HCT116 (cell line): ENCODE measurements at regions not wholly inside any gene's neighbourhood (a gene's known extent, or its start where the extent isn't known, plus 50 kb on each side); places are given as distances from the start of the nearest gene placed in this dataset.

Experiments used
- CEBPB ChIP-seq: IDR thresholded peaks from 2 replicates; pipeline ENCODE4 v1.6.1; 2012; ENCODE audit warnings: low read depth
- EZH2 ChIP-seq: fragments of 200-600 bp; sonication (generic); IDR thresholded peaks from 2 replicates; pipeline ENCODE4 v1.6.1; 2017; ENCODE audit warnings: antibody characterized with exemption, mixed run types
- POLR2A ChIP-seq: IDR thresholded peaks from 2 replicates; pipeline ENCODE4 v1.7.0; 2011; ENCODE audit warnings: borderline replicate concordance; ENCODE audit not compliant: insufficient read depth, insufficient read length; ENCODE audit errors: extremely low read depth
- POLR2AphosphoS5 ChIP-seq: IDR thresholded peaks from 2 replicates; pipeline ENCODE4 v1.6.1; 2011; ENCODE audit warnings: mild to moderate bottlenecking, low read depth, low read length, moderate library complexity
- RAD21 ChIP-seq: IDR thresholded peaks from 2 replicates; pipeline ENCODE4 v1.6.1; 2012; ENCODE audit warnings: low read depth, mild to moderate bottlenecking
- REST ChIP-seq: IDR thresholded peaks from 2 replicates; pipeline ENCODE4 v1.6.1; 2012; ENCODE audit warnings: low read depth
- SIN3A ChIP-seq: IDR thresholded peaks from 2 replicates; pipeline ENCODE4 v1.6.1; 2012; ENCODE audit warnings: low read depth
- YY1 ChIP-seq: IDR thresholded peaks from 2 replicates; pipeline ENCODE4 v1.6.1; 2011; ENCODE audit warnings: low read length, low read depth, moderate library complexity, mild to moderate bottlenecking; ENCODE audit not compliant: insufficient replicate concordance; ENCODE audit errors: extremely low read depth
- ZFX ChIP-seq: fragments of 450-650 bp; IDR thresholded peaks from 2 replicates; pipeline ENCODE4 v1.6.1; 2017
- TF ChIP-seq, protein P1 (sequence below), 3 experiments: fragments of 200-600 bp in 1 of 3; sonication (generic) in 1 of 3; IDR thresholded peaks in 2 of 3; conservative IDR thresholded peaks in 1 of 3; 2 replicates each; pipeline ENCODE4 v1.5.1; 2012 to 2017; ENCODE audit warnings: low read depth in 2 of 3, low read length in 2 of 3, antibody characterized with exemption in 1 of 3, borderline replicate concordance in 1 of 3, control low read depth in 1 of 3, mild to moderate bottlenecking in 1 of 3, mixed read lengths in 1 of 3, mixed run types in 1 of 3, moderate library complexity in 1 of 3; ENCODE audit not compliant: insufficient read depth in 1 of 3
- TF ChIP-seq, protein P2 (sequence below): IDR thresholded peaks from 2 replicates; pipeline ENCODE4 v1.6.1; 2012

DNA sequence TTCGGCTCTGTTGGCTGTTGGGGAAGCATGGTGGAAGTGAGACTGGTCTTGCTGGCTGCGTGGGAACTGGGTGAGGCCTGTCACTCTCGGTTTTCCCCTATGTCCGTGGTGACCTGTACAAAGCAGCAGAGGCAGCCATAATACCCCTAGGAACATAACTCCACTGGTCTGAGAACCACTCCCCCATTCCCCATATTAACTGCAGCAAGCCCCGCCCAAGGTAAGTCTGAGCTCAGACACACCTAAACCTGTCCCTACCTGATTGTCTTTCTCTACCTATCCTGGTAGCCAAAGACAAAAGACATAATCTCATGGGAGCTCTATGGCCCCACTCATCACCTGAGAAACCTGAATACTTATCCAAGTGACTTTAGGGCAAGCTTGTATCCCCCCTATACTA is 156.3 kb upstream of the PHACTR1 start:
- TF ChIP-seq EZH2 (no peak), CEBPB (no peak), YY1 (no peak), RAD21 (no peak), POLR2A (no peak), REST (no peak), SIN3A (no peak), POLR2AphosphoS5 (no peak), ZFX (no peak)
- TF ChIP-seq, protein P1, sequence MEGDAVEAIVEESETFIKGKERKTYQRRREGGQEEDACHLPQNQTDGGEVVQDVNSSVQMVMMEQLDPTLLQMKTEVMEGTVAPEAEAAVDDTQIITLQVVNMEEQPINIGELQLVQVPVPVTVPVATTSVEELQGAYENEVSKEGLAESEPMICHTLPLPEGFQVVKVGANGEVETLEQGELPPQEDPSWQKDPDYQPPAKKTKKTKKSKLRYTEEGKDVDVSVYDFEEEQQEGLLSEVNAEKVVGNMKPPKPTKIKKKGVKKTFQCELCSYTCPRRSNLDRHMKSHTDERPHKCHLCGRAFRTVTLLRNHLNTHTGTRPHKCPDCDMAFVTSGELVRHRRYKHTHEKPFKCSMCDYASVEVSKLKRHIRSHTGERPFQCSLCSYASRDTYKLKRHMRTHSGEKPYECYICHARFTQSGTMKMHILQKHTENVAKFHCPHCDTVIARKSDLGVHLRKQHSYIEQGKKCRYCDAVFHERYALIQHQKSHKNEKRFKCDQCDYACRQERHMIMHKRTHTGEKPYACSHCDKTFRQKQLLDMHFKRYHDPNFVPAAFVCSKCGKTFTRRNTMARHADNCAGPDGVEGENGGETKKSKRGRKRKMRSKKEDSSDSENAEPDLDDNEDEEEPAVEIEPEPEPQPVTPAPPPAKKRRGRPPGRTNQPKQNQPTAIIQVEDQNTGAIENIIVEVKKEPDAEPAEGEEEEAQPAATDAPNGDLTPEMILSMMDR (IDR thresholded peaks at IDR 0.05 in 2 of 3, conservative IDR thresholded peaks at IDR 0.05 in 1 of 3; ENCODE audit: borderline replicate concordance in 1 of 3, insufficient read depth in 1 of 3, low read depth in 2 of 3, low read length in 2 of 3): no peak
- TF ChIP-seq, protein P2, sequence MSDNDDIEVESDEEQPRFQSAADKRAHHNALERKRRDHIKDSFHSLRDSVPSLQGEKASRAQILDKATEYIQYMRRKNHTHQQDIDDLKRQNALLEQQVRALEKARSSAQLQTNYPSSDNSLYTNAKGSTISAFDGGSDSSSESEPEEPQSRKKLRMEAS: no peak
